Right ventricle myocardium inferior (tissue), 1 donor: ENCODE measurements at regions not wholly inside any gene's neighbourhood (a gene's known extent, or its start where the extent isn't known, plus 50 kb on each side); places are given as distances from the start of the nearest gene placed in this dataset.

ENCODE experiments used
- ATAC-seq: fragments of 200-7000 bp; cut with Tn5 transposase; one replicate; pipeline ENCODE4 v1.9.1; 2020; ENCODE audit warnings: mild to moderate bottlenecking, moderate library complexity
- DNase-seq: peaks from one replicate; pipeline ENCODE4 v3.0.0; 2021; ENCODE audit errors: missing footprints
- intact Hi-C: fragments of 100-400 bp; cut with DNase I; formaldehyde crosslinking; loops from one replicate; pipeline ENCODE4 v1.11.0; 2022
- donor health status: DM: no; HTN: yes; CAD: no; lungs with severe emphysema.

DNA sequence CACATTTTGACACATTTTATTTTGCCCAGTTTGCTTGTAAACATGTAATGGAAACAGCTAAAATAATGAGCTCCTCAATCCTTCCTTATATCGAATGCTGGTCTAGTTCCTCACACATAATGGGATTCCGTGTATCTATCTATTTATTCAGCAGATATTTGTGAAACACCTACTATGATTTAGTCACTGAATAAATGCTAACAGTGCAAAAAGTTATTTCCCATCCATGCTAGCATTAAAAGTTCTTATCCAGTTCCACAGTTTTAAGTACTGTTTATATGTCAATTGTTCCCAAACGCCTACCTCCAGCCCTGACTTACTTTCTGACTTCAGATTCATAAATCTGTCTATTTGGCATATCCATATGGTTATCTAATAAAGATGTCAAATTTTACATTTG lies 1788.7 kb upstream of the FLRT2 start:
- intact Hi-C loops, result no loop called here
- DNase-seq, result no peak
- ATAC-seq, result no peak

DNA sequence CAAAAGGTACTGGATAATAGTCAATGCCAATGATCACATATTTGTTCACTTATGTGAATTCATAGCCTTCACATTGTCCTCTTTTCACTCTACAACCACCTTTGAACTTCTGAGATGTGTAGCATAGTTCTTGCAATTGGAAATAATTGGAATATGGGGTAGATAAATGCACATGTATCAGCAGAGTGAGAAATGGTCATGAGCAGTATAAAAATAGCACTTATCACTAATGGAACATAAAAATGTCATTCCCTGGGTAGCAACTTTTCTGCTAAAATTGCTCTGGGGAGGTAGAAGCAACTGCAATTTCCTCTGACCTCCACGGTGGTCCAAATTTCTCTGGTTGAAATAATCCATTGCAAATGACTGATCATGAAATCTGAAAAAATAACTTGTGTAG lies 1785.7 kb upstream of the FLRT2 start:
- ATAC-seq (no peak), DNase-seq (no peak)
- intact Hi-C loops, result no loop called here

DNA sequence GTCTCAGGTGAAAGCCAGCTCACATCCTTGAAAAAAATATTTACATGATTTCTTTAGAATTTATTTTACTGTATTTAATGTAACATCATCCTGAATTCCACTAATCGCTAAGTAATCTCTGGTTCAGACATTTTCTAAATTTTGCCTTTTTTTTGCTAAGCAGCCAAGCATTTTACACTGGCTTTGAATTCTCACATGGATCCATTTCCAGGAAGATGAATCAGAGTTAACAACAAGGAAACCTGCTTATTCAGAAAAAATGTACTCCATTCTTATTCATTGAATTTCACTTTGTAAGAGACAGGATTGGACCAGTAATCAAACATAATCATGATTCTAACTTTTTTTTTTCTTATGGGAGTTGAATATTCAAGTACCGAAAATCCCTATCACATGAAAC lies 1785.1 kb upstream of the FLRT2 start:
- no peak for ATAC-seq
- DNase-seq, result no peak
- intact Hi-C loops, result no loop called here

DNA sequence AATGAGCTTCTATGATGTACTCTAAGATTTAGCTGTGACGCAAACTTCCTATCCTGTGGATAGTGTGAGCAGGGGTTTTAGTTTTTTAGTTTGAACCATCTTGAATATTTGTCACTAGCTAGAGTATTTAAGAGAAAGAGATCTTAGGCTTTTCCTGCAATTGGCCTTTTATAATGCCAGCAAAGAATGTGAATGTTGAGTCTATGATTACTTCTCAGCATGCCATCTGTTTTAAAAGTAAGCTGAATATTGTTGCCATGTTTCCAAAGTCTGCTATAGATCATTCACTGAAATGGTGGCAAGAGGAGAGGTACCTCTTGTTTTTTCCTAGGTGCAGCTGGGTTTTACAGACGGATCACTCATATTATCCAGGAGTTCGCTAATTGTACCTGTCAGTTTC lies 1783.6 kb upstream of the FLRT2 start:
- no peak for DNase-seq
- intact Hi-C loops, result no loop called here
- ATAC-seq, result no peak

DNA sequence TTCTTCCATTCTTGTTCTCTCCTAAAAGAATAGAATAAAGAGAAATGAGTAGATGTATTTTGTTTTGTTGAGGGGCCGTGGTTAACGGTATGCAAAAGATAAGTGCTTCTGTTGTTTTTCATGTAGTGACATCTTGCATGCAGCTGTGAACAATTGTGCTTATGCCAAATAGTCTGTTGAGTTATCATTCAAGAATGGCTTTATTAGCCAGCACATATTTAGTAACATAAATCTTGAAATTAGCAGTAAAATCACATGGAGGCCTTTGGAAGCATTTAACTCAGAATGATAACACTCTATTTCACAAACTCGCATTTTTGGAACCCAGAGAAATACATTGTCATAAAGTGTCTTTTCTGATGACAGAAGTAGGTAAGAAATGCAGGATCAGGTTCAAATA lies 1772.0 kb upstream of the FLRT2 start:
- DNase-seq, result no peak
- intact Hi-C loops, result no loop called here
- no peak for ATAC-seq

DNA sequence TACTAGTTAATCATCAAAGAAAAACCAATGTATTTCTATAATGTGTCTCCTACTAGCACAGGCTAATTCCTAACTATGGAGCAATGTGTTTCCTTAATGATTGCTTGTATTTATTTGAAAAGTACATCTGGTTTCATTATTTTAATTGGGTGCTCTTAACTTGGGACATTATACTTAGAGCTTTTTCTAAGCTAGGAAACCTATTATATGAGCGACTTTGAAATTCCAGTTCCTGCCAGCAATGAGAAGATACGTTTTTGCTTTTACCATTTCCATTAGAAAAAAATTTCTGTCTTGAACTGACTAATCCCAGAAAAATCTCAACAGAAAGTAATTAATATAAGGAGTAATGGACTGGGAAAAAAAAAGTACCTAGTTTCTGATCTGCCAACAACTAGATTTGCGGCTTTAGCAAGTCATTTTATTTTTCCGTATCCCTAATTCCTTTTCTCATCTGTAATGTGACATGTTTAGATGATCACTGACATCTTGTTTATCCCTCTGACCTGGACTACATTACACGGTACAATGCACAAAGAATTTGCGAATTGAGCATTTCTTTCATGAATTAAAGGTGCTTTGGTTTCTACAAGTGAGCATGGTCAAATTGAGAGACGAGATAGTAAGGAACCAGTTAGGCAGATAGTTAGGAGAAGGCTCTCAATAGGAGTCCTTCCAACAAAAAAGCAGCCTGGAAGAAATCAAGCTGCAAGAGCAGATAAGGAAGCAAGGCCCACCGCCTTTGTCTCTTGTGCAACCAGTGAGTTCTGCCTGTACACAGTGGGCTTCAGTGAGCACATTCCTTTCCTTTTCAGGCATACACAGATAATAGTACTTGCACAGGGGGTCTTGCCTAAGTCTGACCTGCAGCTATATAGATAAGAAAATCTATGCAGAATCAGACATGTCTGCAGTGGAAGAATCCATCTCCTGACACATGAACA lies 1765.0 kb upstream of the FLRT2 start:
- ATAC-seq, result no peak
- intact Hi-C loops, result no loop called here
- DNase-seq, result no peak

DNA sequence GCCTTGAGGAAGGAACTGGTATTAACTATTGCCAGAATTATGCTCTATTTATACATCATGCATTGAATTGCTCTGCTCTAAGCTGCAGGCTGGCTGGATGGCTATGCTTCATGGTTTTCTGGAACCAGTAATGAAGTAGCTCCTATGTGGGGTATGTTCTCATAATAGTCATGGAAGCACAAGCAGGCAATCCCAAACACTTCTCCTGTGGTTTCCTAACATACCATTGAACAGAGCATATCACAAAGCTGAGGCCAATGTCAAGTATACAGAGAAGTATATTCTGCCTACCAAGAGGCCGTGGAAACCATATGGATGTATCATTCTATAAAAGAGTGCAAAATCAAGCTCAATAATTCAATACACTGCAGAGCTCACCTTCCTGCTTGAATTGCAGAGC lies 1752.4 kb upstream of the FLRT2 start:
- DNase-seq, result no peak
- no peak for ATAC-seq
- intact Hi-C loops, result no loop called here

DNA sequence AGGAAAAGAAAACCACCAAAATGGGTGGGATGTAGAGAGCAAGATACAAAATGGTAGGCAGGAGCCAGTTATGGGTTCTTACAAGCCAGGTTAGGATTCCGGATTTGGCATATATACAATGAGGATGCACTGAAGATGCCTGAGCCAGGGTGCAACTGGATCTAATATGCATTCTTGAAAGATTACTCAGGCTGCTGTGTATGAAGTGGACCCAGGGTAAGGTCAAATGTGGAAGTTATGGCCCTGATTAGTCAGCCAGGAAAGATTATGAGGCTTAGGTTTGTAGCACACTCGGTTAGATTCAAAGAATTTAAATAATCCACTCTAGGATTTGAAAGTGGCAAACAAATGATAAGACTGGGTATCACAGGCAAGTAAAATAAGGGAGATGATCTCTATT lies 1750.7 kb upstream of the FLRT2 start:
- intact Hi-C loops, result no loop called here
- ATAC-seq (no peak), DNase-seq (no peak)

DNA sequence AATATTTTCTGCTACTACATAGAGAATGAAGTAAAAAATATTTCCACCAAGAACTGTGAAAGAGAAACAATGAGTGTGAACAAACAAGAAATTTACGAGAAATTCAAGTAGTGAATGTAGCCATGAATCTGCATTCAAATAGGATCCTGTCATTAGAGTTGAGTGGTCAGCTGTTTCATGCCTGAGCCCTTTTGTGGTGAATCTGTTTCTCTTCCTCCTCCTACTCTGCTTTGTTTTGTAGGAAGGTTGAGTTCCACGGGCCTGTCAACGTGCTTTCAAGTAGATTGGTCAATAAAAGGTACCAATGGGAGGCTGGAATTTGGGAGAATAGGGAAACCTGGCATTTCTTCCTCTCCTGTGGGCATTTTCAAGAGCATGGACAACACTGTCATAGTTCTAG lies 1749.6 kb upstream of the FLRT2 start:
- DNase-seq (no peak), ATAC-seq (no peak)
- intact Hi-C loops, result no loop called here

DNA sequence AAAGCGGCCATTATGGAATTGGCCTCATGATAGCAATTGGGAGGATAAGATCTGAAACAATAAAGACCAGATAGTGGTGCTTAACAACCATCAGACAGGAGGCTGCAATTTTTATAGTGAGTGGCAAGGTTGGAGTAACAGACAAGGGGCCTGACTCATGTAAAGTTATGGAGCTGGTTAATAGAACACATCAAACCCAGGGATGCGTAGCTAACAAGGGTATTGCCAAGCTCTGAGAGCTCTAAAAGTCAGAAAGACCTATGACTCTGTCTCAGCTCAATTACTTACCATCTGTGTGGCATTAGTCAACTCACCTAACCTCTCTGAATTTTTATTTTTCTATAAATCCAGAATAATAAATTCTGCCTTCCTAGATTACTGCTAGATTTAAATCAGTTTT lies 1731.5 kb upstream of the FLRT2 start:
- DNase-seq, result no peak
- intact Hi-C loops, result no loop called here
- ATAC-seq, result no peak

DNA sequence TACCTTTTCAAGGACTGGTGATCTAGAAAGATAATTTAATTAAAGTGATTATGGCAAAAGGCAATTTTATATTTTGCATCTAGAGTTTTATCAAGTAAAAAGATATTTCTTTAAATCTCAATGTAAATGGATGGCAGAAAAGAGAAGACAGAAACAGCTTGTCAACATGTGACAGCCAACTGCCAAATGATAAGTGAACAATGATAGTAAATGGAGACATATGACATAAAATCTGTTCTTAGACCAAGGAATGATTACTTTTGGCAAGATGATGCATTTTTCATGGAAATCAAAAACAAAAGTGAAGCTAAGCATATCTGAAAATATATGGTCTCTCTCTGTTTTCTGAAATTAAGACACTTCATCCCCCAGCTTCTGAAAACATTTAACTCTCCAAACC lies 1730.7 kb upstream of the FLRT2 start:
- ATAC-seq (no peak), DNase-seq (no peak)
- intact Hi-C loops, result no loop called here

DNA sequence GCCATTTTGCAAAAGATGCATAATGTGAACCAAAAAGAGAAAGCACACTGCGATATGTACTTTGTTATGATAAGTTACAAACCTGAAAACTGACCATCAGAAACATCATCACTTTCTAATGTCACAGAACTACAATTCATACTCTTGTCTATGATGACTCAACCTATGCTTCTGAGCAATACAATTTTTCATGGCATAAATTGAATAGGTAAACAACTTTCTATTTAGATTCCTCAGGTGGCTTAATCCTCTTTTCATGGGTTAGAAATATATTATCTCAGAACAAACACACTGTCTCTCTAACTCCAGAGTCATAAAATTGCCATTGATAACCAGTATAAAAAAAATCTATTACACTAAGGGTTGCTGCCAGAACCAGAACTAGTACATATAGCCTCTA lies 1715.0 kb upstream of the FLRT2 start:
- intact Hi-C loops, result no loop called here
- DNase-seq, result no peak
- no peak for ATAC-seq

DNA sequence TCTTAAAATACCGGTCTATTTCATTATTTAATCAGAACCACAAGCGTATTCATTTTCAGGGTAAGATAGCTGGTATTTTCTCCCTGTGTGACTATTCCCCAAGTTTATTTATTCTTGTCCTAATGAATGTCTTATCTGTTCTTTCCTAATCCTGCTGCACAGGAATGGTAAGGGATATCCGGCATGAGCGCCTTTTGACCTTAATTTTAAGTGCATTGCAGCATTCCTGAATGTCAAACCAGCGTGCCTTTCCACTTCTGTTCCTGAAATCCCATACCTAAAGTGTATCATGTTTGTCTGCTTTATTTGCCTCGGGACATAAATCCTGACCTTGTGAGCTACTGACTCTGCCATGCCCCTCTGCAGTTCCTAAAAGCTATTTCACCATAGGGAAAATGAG lies 1713.2 kb upstream of the FLRT2 start:
- DNase-seq (no peak), ATAC-seq (no peak)
- intact Hi-C loops, result no loop called here

DNA sequence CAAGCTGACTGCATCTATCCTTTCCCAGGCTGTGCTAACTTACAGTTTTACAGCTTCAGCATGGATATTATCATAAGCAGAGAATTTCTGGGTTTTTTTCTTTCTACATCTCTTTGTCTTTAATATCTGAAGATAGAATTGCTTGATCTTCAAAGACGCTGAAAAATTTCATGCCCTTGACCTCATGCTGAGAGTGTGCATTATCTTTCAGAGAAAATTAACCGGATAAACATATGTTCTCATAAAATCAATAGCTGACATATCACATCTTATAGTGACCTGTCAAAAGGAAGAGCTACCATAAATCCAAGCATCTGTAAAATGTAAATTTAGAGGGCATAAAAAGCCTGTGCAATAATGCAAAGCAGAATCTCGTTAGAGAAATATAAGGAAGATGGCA lies 1704.1 kb upstream of the FLRT2 start:
- ATAC-seq (no peak), DNase-seq (no peak)
- intact Hi-C loops, result no loop called here

DNA sequence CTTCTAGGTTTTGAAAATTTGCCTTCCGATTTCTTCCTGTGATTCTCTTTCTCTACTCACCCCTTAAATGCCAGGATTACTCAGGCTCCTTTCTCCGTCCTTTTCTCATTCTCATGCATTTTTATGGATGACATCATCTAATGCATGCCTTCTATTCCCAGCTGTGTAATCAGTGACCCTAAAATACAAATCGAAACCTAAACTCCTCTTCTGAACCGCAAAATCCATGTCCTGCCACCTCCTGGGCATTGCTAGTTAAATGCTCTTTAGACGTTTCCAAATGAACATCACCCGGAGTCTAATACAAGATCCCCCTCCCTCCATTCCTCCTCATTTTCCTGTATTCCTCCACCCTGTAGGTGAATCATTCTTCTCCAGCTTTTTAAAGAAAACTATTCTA lies 1703.1 kb upstream of the FLRT2 start:
- intact Hi-C loops, result no loop called here
- ATAC-seq (no peak), DNase-seq (no peak)

DNA sequence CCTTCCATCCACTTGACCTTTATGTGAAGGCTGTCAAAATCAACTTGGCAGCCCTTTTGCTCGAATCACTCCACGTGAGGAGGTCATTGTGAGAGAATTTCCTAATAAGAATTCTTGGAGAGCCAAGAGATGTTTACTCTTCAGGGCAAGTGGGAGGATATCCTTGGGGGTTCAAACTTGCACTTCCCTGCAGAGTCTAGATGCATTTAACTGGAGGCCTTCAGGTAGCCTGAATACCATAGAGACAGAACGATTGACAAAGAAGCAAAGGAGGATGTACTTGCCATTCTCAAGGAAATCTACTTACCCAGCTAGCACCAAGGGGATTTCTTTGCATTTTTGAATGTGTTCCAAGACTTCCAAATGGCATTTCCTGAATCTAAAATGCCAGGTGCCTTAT lies 1702.6 kb upstream of the FLRT2 start:
- intact Hi-C loops, result no loop called here
- ATAC-seq (no peak), DNase-seq (no peak)

DNA sequence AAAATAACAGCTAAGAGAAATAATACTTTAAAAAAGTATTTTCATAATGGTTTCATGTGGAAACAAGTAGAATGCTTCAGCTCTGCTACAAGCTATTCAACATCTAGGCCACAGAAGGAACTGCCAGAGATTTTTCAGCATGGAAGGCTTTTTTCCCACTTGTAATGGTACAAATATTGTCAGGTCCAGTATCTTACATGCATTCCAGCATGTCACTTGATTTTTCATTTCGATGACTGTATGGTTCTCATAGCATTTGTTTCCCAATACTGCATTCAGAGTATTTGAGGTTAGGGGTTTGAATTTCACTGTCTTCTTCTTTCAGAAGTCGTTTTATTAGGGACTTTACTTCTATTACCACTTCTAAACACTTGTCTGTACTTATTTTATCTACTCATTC lies 1701.5 kb upstream of the FLRT2 start:
- intact Hi-C loops, result no loop called here
- ATAC-seq (no peak), DNase-seq (no peak)

DNA sequence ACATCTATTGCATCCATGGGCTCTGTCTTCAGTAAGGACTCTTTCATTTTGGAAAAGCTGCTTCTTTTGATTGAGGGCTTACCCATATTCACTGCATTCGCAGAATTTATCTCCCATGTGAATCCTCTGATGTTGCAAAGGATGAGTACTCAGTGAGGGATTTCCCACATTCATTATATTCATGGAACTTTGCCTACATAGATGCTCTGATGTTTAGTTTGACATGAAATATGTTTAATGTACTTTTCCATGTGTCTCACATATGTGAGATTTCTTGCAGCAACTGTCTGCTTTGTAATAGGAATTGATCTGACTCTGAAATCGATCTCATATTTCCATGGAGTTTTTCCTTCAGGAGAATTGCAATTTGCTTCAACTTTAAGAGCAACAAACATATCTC lies 1699.6 kb upstream of the FLRT2 start:
- ATAC-seq (no peak), DNase-seq (no peak)
- intact Hi-C loops, result no loop called here

DNA sequence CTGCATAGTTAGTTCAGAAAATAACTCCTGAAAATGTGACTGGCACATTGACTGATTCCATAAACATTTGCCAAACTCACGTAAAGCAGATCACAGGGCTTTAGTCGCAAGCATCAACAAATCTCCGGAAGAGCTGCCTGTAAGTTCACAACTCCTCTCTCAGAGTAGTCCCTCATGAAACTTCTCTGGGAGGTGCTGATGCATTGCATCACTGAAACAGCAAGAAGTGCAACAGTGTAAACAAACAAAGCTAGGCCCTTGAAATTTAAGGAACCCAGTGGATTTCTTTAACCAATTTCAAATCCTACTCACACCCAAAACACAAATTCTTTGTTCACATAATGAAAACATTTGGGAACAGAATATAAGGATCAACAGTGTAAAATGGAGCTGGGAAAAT lies 1691.7 kb upstream of the FLRT2 start:
- DNase-seq (no peak), ATAC-seq (no peak)
- intact Hi-C loops, result no loop called here

DNA sequence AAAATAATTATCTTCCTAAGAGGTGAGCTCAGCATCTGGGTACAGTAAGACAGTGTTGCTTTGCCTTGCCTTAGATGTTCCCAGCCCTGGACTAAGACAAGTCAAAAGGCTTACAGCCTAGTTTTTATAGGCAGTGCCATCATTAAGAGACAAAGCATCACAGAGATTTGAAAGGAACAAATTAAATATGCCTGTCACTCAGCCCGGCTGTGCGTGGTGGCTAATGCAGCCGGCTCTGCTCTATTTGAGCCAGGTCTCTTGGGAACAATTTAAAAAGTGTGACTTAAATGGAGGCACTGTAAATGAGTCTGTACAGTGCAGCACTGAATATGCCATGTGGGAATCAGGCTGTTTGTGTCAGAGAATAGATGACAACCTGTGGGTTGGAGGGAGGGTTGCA lies 1687.4 kb upstream of the FLRT2 start:
- intact Hi-C loops, result no loop called here
- DNase-seq (no peak), ATAC-seq (no peak)

DNA sequence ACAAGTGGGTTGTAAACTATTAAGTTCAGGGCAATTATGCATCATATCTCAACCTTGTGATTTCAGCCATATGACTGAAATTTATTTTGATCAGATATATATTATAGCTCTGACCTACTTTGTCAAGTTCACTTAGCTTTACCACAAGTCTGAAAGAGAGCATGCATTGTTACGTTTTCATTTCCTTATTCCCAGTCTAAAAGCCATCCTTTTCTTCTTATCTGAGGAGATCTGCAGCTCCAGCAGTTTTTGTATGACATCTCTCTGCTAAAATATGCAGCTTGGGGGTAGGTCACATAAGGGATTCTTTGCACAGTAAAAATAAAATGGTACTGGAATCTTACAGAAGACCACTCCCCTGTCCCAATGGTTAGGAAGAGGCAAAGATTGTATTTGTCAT lies 1682.8 kb upstream of the FLRT2 start:
- intact Hi-C loops, result no loop called here
- ATAC-seq (no peak), DNase-seq (no peak)
